Dendritic cell treated with granulocyte-macrophage colony-stimulating factor and Interleukin-4, amounts not matched to agents 40 ng/mL and 50 ng/mL, for 4 days (primary cell): ENCODE measurements at regions not wholly inside any gene's neighbourhood (a gene's known extent, or its start where the extent isn't known, plus 50 kb on each side); places are given as distances from the start of the nearest gene placed in this dataset.

ENCODE experiments used
- H3K27ac Mint-ChIP-seq: one replicate; pipeline ENCODE4 v1.8.0; 2022; ENCODE audit warnings: mild to moderate bottlenecking, mixed read lengths
- H3K27me3 Mint-ChIP-seq: one replicate; pipeline ENCODE4 v1.8.0; 2022; ENCODE audit warnings: mild to moderate bottlenecking, mixed read lengths
- H3K36me3 Mint-ChIP-seq: one replicate; pipeline ENCODE4 v1.8.0; 2022; ENCODE audit warnings: low read depth, mixed read lengths
- H3K4me1 Mint-ChIP-seq: one replicate; pipeline ENCODE4 v1.8.0; 2022; ENCODE audit warnings: low read depth, mixed read lengths
- H3K4me3 Mint-ChIP-seq: one replicate; pipeline ENCODE4 v1.8.0; 2022; ENCODE audit warnings: mild to moderate bottlenecking, moderate library complexity, mixed read lengths
- H3K9me3 Mint-ChIP-seq: one replicate; pipeline ENCODE4 v1.8.0; 2022; ENCODE audit warnings: mixed read lengths
- intact Hi-C: fragments of 100-400 bp; cut with micrococcal nuclease; formaldehyde crosslinking; loops from one replicate; pipeline ENCODE4 v1.15.0; 2022

DNA sequence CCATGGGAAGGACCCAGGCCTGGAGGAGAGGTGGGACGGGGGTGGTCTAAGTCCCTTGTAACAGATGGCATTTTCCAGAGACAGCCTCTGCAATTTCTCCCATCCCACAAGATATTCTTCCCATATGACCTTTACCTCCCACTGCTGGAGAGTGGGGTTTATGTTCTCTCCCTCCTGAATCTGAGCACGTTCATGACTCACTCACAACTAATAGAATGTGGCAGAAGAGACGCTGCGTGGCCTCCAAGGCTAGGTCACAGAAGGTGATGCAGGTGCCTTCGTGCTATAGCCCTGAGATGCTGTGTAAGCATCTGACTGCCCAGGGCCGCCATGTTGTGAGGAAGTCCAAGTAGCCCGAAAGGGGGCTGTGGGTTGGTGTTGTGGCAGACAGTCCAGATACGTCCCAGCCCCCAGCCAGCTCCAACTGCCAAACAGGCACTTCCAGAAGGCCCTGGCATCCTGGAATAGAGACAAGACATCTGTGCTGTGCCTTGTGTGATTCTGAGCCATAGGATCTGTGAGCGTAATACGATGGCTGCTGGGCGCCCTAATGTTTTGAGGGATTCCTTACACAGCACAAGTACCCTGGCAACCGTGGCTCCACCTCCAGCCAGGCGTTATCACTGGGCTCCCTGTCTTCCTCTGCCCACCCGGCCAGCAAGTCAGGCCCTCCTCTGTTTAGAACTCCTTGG is 56.1 kb upstream of the NCOR2 start:
- H3K4me3 Mint-ChIP-seq, result no peak overlapping the region
- H3K36me3 Mint-ChIP-seq, result no peaks in the 10 kb centered on the region
- peaks cover 8% of the 10 kb centered on the region for H3K9me3 Mint-ChIP-seq
- H3K27me3 Mint-ChIP-seq, result peaks cover 11% of the 10 kb centered on the region
- no peak overlapping the region for H3K27ac Mint-ChIP-seq
- intact Hi-C loops, result no loop called here
- peaks cover 57% of the 10 kb centered on the region for H3K4me1 Mint-ChIP-seq

DNA sequence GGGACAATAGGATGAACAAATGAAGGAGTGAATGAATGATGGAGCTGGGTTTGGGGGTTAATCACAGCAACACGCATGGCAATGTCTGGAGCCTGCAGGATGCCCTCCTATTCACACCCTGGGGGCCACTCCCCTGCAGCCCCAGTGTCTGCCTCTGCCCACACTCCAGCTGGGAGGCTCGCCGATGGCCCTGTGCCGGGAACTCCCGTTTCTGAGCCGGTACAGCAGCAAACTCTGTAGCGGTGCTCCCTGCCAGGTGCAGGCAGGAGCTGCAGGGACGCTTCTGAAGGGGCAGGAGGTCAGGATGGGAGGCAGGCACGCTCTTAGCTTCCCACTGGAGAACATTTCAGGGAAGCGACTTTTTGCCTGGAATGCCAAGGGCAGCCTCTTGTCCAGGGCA is 55.4 kb upstream of the NCOR2 start:
- intact Hi-C loops, result no loop called here
- H3K27me3 Mint-ChIP-seq, result peaks cover 12% of the 10 kb centered on the region
- H3K36me3 Mint-ChIP-seq, result no peaks in the 10 kb centered on the region
- peaks cover 60% of the 10 kb centered on the region for H3K4me1 Mint-ChIP-seq
- no peak overlapping the region for H3K4me3 Mint-ChIP-seq
- H3K27ac Mint-ChIP-seq, result no peak overlapping the region
- peaks cover 8% of the 10 kb centered on the region for H3K9me3 Mint-ChIP-seq

DNA sequence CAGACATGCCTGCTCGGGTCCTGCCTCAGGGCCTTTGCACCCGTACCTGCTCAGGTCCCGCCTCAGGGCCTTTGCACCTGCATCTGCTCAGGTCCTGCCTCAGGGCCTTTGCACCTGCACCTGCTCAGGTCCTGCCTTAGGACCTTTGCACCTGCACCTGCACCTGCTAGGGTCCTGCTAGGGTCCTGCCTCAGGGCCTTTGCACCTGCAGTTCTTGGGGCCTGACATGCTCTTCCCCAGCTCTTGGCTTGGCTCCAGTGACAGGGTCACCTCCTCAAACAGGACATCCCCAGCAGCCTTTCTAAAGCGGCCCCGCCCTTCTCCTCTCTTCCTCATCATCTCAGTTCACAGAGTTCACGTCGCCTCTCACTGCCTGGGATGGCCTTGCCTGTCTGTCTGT is 54.9 kb upstream of the NCOR2 start:
- peaks cover 63% of the 10 kb centered on the region for H3K4me1 Mint-ChIP-seq
- H3K27ac Mint-ChIP-seq, result no peak overlapping the region
- no peak overlapping the region for H3K4me3 Mint-ChIP-seq
- no peaks in the 10 kb centered on the region for H3K36me3 Mint-ChIP-seq
- intact Hi-C loops, result no loop called here
- peaks cover 12% of the 10 kb centered on the region for H3K27me3 Mint-ChIP-seq
- H3K9me3 Mint-ChIP-seq, result peaks cover 8% of the 10 kb centered on the region

DNA sequence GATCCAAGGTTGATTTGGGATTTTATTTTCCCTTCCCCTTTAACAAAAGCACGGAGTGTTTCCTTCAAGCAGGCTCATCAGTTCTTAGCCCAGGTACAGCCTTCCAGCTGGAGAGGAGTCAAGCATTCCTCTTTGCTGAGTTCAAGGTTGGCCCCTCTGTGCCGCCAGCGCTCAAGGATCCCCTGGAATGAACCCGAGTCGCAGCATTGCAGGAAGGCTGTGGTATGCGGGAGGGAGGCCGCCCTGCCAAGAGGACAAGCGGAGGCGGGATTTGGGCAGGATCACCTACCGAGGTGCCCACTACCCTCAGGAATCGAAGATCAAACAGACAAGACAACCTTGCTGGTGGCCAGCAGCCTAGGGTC is 53.9 kb upstream of the NCOR2 start:
- intact Hi-C loops, result no loop called here
- H3K4me3 Mint-ChIP-seq, result no peak overlapping the region
- peaks cover 8% of the 10 kb centered on the region for H3K9me3 Mint-ChIP-seq
- H3K27me3 Mint-ChIP-seq, result peaks cover 12% of the 10 kb centered on the region
- no peak overlapping the region for H3K27ac Mint-ChIP-seq
- peaks cover 70% of the 10 kb centered on the region for H3K4me1 Mint-ChIP-seq
- no peaks in the 10 kb centered on the region for H3K36me3 Mint-ChIP-seq

DNA sequence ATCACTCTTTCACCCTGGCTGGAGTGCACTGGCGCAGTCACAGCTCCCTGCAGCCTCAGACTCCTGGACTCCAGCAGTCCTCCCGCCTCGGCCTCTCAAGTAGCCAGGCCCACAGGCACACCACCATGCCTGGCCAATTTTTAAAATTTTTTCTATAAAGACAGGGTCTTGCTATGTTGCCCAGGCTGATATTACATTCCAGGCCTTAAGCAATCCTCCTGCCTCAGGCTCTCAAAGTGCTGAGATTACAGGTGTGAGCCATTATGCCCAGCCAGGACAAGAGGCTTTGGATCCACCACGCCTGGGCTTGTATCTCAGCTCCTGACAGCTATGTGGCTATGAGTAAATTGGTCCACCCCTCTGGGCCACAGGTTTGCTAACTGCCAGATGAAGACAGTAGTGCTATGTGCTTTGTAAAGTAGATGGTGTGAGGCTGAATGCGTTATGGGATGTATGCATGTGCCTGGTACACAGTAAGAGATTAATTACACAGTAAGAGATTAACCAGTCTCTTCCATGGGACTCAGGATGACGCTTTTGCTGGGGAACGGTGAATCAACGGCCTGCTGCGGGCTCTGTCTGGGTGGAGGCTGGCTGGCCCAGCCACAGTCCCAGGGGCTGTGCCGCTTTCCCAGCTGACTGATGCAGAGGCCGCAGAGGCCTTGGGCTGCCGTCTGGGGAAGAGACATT is 53.3 kb upstream of the NCOR2 start:
- Mint-ChIP-seq H3K27ac (no peak overlapping the region), H3K4me3 (no peak overlapping the region), H3K36me3 (no peaks in the 10 kb centered on the region), H3K27me3 (peaks cover 12% of the 10 kb centered on the region), H3K4me1 (peaks cover 66% of the 10 kb centered on the region), H3K9me3 (peaks cover 8% of the 10 kb centered on the region)
- intact Hi-C loops, result no loop called here

DNA sequence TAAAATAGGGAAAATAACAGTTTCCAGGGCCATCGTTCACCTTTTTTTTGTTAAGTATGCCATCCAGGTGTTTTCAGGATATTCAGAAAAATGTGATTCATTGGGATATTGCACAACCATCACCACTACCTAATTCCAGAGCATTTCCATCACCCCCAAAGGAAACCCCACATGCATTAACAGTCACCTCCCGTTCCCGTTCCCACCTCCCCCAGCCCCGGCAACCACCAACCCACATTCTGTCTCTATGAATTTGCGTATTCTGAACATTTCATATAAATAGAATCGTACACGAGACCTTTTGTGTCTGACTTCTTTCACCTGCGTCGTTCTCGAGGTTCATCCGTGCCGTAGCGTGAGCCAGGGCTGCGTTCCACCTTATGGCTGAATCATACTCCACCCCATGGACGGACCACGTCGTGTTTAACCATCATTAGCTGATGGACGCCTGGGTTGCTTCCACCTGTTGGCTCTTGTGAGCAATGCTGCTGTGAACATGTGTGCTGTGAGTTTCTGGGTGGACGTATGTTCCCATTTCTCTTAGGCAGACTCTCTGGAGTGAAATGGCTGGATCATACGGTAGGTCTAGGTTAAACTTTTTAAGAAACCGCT is 51.0 kb upstream of the NCOR2 start:
- intact Hi-C loops, result no loop called here
- Mint-ChIP-seq H3K9me3 (peaks cover 4% of the 10 kb centered on the region), H3K4me1 (peaks cover 53% of the 10 kb centered on the region), H3K27ac (no peak overlapping the region), H3K27me3 (peaks cover 8% of the 10 kb centered on the region), H3K36me3 (no peaks in the 10 kb centered on the region), H3K4me3 (no peak overlapping the region)

DNA sequence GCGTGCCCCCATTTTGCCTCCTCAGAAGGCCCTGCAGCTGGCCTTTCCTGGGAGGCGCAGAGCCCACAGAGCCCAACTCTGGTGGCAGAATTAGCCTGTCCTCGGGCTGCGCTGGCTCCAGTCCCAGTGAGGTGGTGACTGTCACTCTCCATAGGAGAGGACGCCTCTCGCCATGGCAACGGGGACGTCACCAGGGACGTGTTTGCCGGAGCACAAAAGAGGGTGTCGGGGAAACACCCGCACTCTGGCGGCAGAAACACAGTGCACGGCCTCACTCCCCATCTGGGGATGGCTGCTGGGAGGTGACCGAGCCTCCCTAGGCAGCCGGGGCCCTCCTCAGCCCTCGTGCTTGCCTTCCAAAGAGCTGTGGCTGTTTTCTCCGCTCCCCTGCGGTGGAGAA is 50.2 kb upstream of the NCOR2 start:
- H3K9me3 Mint-ChIP-seq, result no peaks in the 10 kb centered on the region
- intact Hi-C loops, result no loop called here
- no peak overlapping the region for H3K27ac Mint-ChIP-seq
- H3K4me3 Mint-ChIP-seq, result no peak overlapping the region
- H3K36me3 Mint-ChIP-seq, result no peaks in the 10 kb centered on the region
- H3K4me1 Mint-ChIP-seq, result peaks cover 45% of the 10 kb centered on the region
- H3K27me3 Mint-ChIP-seq, result peaks cover 6% of the 10 kb centered on the region
